K562 (cell line): ENCODE measurements at regions not wholly inside any gene's neighbourhood (a gene's known extent, or its start where the extent isn't known, plus 50 kb on each side); places are given as distances from the start of the nearest gene placed in this dataset.

Experiments
- ATAC-seq: fragments of 200-7000 bp; cut with Tn5 transposase; 3 replicates; pipeline ENCODE4 v1.9.1; 2020; ENCODE audit warnings: moderate library complexity
- BruUV-seq: library from RNA; stranded (reverse); fragments of 400-500 nt; replicated peaks from 2 replicates; lab custom pipeline; 2021; lab: Mats Ljungman, UMichigan
- CTCF ChIA-PET: fragments of 300-600 bp; formaldehyde crosslinking; extraction: SDS; loops from one replicate; lab custom pipeline; 2021; ENCODE audit warnings: low intra/inter-chr PET ratio; lab: Yijun Ruan, JAX
- POLR2A ChIA-PET: fragments of 300-600, 350-650 bp; sonication (Branson Sonifier 250); formaldehyde crosslinking; extraction: SDS; loops from one replicate; lab custom pipeline; 2021; ENCODE audit warnings: antibody characterized with exemption, inconsistent platforms; lab: Yijun Ruan, JAX
- DNase-seq, 4 experiments: peaks; one replicate each; pipeline versions ENCODE4 v3.0.0 to v3.0.0-alpha.2; 2011 to 2018; ENCODE audit warnings: low spot score in 3 of 4, mixed read lengths in 3 of 4; ENCODE audit errors: extremely low read depth in 1 of 4
- FAIRE-seq: peaks from 2 replicates; lab custom pipeline; 2011; peaks lifted over from hg19 to GRCh38; lab: Jason Lieb, UNC
- H2AFZ ChIP-seq: 2 replicates; pipeline ENCODE4 v1.6.0; 2011; ENCODE audit warnings: low read depth, low read length, control low read depth, inconsistent platforms
- H3K27ac ChIP-seq: fragments of 200-600 bp; 3 replicates; pipeline ENCODE4 v1.8.0; 2011; ENCODE audit warnings: low read depth, mild to moderate bottlenecking, control low read depth, inconsistent platforms, low read length, moderate library complexity, mixed read lengths; ENCODE audit errors: extremely low read depth
- H3K27me3 ChIP-seq, 2 experiments: fragments of 300-600 bp in 1 of 2; 2 replicates in 1 of 2; 3 replicates in 1 of 2; pipeline versions ENCODE4 v1.6.0 to v1.8.0; 2011; ENCODE audit warnings: inconsistent platforms in 2 of 2, low read length in 2 of 2, mild to moderate bottlenecking in 1 of 2, mixed read lengths in 1 of 2, moderate library complexity in 1 of 2; ENCODE audit not compliant: control insufficient read depth in 2 of 2, insufficient read depth in 2 of 2
- H3K36me3 ChIP-seq: fragments of 300-600 bp; 3 replicates; pipeline ENCODE4 v1.8.0; 2011; ENCODE audit warnings: mild to moderate bottlenecking, low read length, inconsistent platforms; ENCODE audit not compliant: control insufficient read depth, insufficient read depth
- H3K4me1 ChIP-seq, 2 experiments: fragments of 200-600 bp in 1 of 2; replicated peaks in 1 of 2; 2 replicates in 1 of 2; 3 replicates in 1 of 2; pipeline versions ENCODE4 v1.5.1 to v1.8.0; 2011; ENCODE audit warnings: inconsistent platforms in 2 of 2, low read length in 2 of 2, mild to moderate bottlenecking in 1 of 2, mixed read lengths in 1 of 2, moderate library complexity in 1 of 2; ENCODE audit not compliant: control insufficient read depth in 2 of 2, insufficient read depth in 2 of 2
- H3K4me2 ChIP-seq: 2 replicates; pipeline ENCODE4 v1.6.1; 2011; ENCODE audit warnings: low read length, control low read depth, inconsistent platforms, mixed read lengths; ENCODE audit not compliant: insufficient read depth
- H3K4me3 ChIP-seq: fragments of 200-600 bp; sonication (generic), shearing (Covaris generic); 2 replicates; pipeline ENCODE4 v1.5.1; 2016; ENCODE audit warnings: control low read depth, inconsistent platforms
- H3K79me2 ChIP-seq: fragments of 200-600 bp; 3 replicates; pipeline ENCODE4 v1.8.0; 2011; ENCODE audit warnings: low read length, inconsistent platforms; ENCODE audit not compliant: control insufficient read depth, insufficient read depth
- H3K9ac ChIP-seq, 2 experiments: 2 replicates each; pipeline versions ENCODE4 v1.6.0 to v1.6.1; 2011; ENCODE audit warnings: low read depth in 2 of 2, low read length in 2 of 2, control low read depth in 1 of 2, inconsistent platforms in 1 of 2, mild to moderate bottlenecking in 1 of 2, mixed read lengths in 1 of 2; ENCODE audit not compliant: insufficient read depth in 1 of 2
- H3K9me1 ChIP-seq: one replicate; pipeline ENCODE4 v1.6.0; 2011; ENCODE audit warnings: inconsistent platforms, mild to moderate bottlenecking, low read length, moderate library complexity; ENCODE audit not compliant: control insufficient read depth, insufficient read depth
- H3K9me3 ChIP-seq: replicated peaks from 2 replicates; pipeline ENCODE4 v1.5.1; 2011; ENCODE audit warnings: low read depth, low read length, inconsistent platforms; ENCODE audit not compliant: control insufficient read depth, insufficient read depth
- H4K20me1 ChIP-seq: replicated peaks from 2 replicates; pipeline ENCODE4 v1.6.1; 2011; ENCODE audit warnings: low read length, inconsistent platforms, mixed read lengths; ENCODE audit not compliant: control insufficient read depth, insufficient read depth
- ARID1B ChIP-seq: fragments of 450-650 bp; IDR thresholded peaks from 2 replicates; pipeline ENCODE4 v1.6.1; 2016; ENCODE audit warnings: antibody characterized with exemption, mild to moderate bottlenecking, inconsistent platforms
- EGR1 ChIP-seq: fragments of 450-650 bp; conservative IDR thresholded peaks from 2 replicates; pipeline ENCODE4 v1.6.1; 2017; ENCODE audit warnings: mild to moderate bottlenecking
- FIP1L1 ChIP-seq: fragments of 200-400 bp; formaldehyde crosslinking; IDR thresholded peaks from 2 replicates; pipeline ENCODE4 v1.6.1; 2018; ENCODE audit warnings: mild to moderate bottlenecking, low read depth, low read length; ENCODE audit not compliant: poor library complexity, severe bottlenecking
- FOXK2 ChIP-seq, 2 experiments: fragments of 450-650 bp; IDR thresholded peaks in 1 of 2; conservative IDR thresholded peaks in 1 of 2; 2 replicates each; pipeline ENCODE4 v1.6.1; 2016; ENCODE audit warnings: low read depth in 2 of 2, mild to moderate bottlenecking in 1 of 2
- GTF2F1 ChIP-seq: IDR thresholded peaks from 2 replicates; pipeline ENCODE4 v1.6.1; 2011; ENCODE audit warnings: low read depth, low read length, improper control_type of control experiment
- HLTF ChIP-seq: fragments of 450-650 bp; IDR thresholded peaks from 2 replicates; pipeline ENCODE4 v1.6.1; 2016
- NFIX ChIP-seq: fragments of 250-450 bp; sonication (Bioruptor Pico); IDR thresholded peaks from 2 replicates; pipeline ENCODE4 v1.4.0; 2020; ENCODE audit warnings: low read depth, mild to moderate bottlenecking, moderate library complexity
- RCOR1 ChIP-seq, 2 experiments: IDR thresholded peaks; 2 replicates each; pipeline ENCODE4 v1.6.1; 2012; ENCODE audit warnings: low read depth in 2 of 2, low read length in 2 of 2, borderline replicate concordance in 1 of 2, improper control_type of control experiment in 1 of 2
- YBX1 ChIP-seq: fragments of 450-650 bp; IDR thresholded peaks from 2 replicates; pipeline ENCODE4 v1.7.1; 2016; ENCODE audit warnings: mild to moderate bottlenecking
- ZBTB26 ChIP-seq: fragments of 450-650 bp; formaldehyde crosslinking; IDR thresholded peaks from 2 replicates; pipeline ENCODE4 v1.4.0; 2022; ENCODE audit warnings: missing genetic modification characterization
- ZBTB8A ChIP-seq: fragments of 450-650 bp; IDR thresholded peaks from 2 replicates; pipeline ENCODE4 v1.6.1; 2018; ENCODE audit warnings: mild to moderate bottlenecking, moderate library complexity; ENCODE audit not compliant: partially characterized antibody
- ZNF174 ChIP-seq: fragments of 250-450 bp; sonication (Bioruptor Pico); IDR thresholded peaks from 2 replicates; pipeline ENCODE4 v1.4.0; 2020; ENCODE audit warnings: mild to moderate bottlenecking
- ZNF696 ChIP-seq: fragments of 250-450 bp; sonication (Bioruptor Pico); conservative IDR thresholded peaks from 2 replicates; pipeline ENCODE4 v1.4.0; 2020; ENCODE audit warnings: mild to moderate bottlenecking, moderate library complexity
- WGBS: fragments of 100-300 bp; shearing (Covaris generic); methylation state at CpG from one replicate; pipeline ENCODE4 v1.1.6; 2016; ENCODE audit warnings: low coverage, mixed read lengths; ENCODE audit not compliant: insufficient coverage; ENCODE audit errors: missing lambda C conversion rate; 5-methylcytosine and 5-hydroxymethylcytosine counted together
- in situ Hi-C: fragments of 300-500 bp; cut with MboI; formaldehyde crosslinking; loops from 4 replicates; pipeline ENCODE4 v1.15.0; 2018; ENCODE audit warnings: inconsistent platforms, mixed read lengths
- intact Hi-C: fragments of 100-400 bp; cut with micrococcal nuclease; formaldehyde crosslinking; loops from 2 replicates; pipeline ENCODE4 v1.14.2; 2022
- TF ChIP-seq, protein P1 (sequence below): sonication (generic); formaldehyde crosslinking; IDR thresholded peaks from 2 replicates; pipeline ENCODE4 v1.8.0; 2022; ENCODE audit warnings: mild to moderate bottlenecking, missing genetic modification reagents

DNA sequence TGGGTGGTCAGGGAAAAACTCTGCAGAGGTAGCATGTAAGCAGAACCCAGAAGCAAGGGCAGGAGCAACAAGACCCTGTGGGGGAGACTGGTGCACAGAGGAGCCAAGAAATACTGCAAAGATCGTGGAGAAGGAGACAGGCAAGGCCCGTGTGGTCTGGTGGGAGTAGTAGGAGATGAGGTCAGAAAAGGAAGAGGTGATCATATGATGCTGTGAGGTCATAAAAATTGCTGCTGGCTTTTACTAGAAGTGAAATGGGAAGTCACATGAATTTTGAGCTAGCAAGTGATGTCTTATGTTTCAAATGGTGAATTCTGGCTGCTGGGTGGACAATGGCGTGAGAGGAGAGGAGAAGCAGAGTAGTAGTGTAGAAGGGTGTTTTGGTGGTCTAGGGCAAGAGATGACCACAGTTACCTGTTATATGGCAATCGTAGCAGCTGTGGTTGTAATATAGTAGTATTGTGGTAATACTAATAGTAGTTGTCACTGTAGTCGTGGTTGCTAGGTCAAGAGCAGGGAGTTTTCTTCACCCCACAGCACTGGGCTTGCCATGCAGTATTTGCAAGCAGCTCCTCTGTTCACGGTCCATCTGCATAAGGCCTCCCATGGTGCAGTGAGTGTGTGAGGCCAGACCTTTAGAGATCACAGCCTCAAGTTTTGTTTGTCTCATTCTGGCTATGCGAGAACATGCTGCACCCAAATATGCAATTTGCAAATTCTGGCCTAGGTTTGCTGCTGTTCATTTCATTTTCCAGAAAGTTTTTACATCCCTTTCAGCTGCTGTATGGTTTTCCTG lies 205.0 kb downstream of the TSHZ3 start:
- Histone ChIP-seq H4K20me1 (no peaks in the 10 kb centered on the region), H3K27ac (no peak overlapping the region), H3K79me2 (no peaks in the 10 kb centered on the region), H2AFZ (no peak overlapping the region), H3K36me3 (no peaks in the 10 kb centered on the region), H3K4me2 (no peak overlapping the region), H3K4me1 (no peaks in the 10 kb centered on the region), H3K27me3 (peaks cover 0 to 4% of the 10 kb centered on the region in 2 experiments; a peak in 1 of 5 replicates), H3K4me3 (no peak overlapping the region), H3K9ac (no peak overlapping the region), H3K9me1 (no peaks in the 10 kb centered on the region), H3K9me3 (no peaks in the 10 kb centered on the region)
- no peak for TF ChIP-seq HLTF
- FAIRE-seq (no peak), DNase-seq (no peak), ATAC-seq (no peak)
- POLR2A ChIA-PET: interaction anchor here (1.0 kb wide), 1 partner anchor 9 kb away, joined by 3 read pairs; no protein-coding TSS in a partner anchor
- WGBS: 4% methylated on average over 7 of the region's 7 CpGs
- CTCF ChIA-PET: no interaction called here
- in situ Hi-C loops: no loop called here
- no TSS peak for BruUV-seq
- intact Hi-C loops: no loop called here

DNA sequence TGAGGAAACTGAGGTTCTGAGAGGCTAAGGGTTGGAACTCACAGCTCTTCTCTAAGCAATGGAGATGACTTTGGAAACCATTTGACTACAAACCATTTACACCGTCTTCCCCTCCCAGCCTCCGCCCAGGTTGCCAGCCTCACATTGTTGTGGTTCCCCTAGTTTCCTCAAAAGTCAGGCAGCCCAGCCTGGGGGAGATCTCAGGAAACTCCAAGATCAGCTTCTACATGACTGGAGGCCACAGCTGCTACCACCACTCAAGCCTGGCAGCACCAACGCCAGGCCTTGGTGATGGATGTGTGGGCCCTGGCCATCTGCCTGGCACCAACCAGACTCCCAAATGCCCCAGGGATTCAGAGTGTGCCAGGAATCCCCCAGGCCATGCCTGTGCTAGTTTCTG lies 207.9 kb downstream of the TSHZ3 start:
- no peak for DNase-seq
- TF ChIP-seq RCOR1 (IDR thresholded peaks at IDR 0.05; ENCODE audit: borderline replicate concordance in 1 of 2, low read depth in 2 of 2, low read length in 2 of 2) (no peak), FIP1L1 (no peak), ZBTB26 (CRISPR knock-in tag) (no peak), ARID1B (no peak), ZNF174 (CRISPR knock-in tag) (no peak), NFIX (no peak), GTF2F1 (no peak), YBX1 (no peak), ZBTB8A (no peak), FOXK2 (conservative IDR thresholded peaks at IDR 0.05 in 1 of 2, IDR thresholded peaks at IDR 0.05 in 1 of 2; ENCODE audit: low read depth in 2 of 2) (no peak), ZNF696 (CRISPR knock-in tag) (no peak), EGR1 (no peak)
- TF ChIP-seq, protein P1, sequence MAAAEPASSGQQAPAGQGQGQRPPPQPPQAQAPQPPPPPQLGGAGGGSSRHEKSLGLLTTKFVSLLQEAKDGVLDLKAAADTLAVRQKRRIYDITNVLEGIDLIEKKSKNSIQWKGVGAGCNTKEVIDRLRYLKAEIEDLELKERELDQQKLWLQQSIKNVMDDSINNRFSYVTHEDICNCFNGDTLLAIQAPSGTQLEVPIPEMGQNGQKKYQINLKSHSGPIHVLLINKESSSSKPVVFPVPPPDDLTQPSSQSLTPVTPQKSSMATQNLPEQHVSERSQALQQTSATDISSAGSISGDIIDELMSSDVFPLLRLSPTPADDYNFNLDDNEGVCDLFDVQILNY: no peak

More for the DNA sequence above, 207.9 kb downstream of the TSHZ3 start:
- Histone ChIP-seq H3K36me3 (no peaks in the 10 kb centered on the region), H3K4me2 (no peak overlapping the region), H3K27me3 (no peaks in the 10 kb centered on the region; a peak in 1 of 5 replicates), H2AFZ (no peak overlapping the region), H3K4me3 (no peak overlapping the region), H3K27ac (no peak overlapping the region), H4K20me1 (no peaks in the 10 kb centered on the region), H3K4me1 (no peaks in the 10 kb centered on the region), H3K9me3 (no peaks in the 10 kb centered on the region), H3K9me1 (no peaks in the 10 kb centered on the region), H3K79me2 (no peaks in the 10 kb centered on the region), H3K9ac (no peak overlapping the region)
- CTCF ChIA-PET: no interaction called here
- no peak for ATAC-seq
- POLR2A ChIA-PET: no interaction called here
- intact Hi-C loops: no loop called here
- 0% methylated on average over 3 of the region's 3 CpGs for WGBS
- FAIRE-seq: no peak
- in situ Hi-C loops: no loop called here
- no TSS peak for BruUV-seq
